HepG2 (cell line): ENCODE measurements at regions not wholly inside any gene's neighbourhood (a gene's known extent, or its start where the extent isn't known, plus 50 kb on each side); places are given as distances from the start of the nearest gene placed in this dataset.

Source experiments
- ATAC-seq: fragments of 200-7000 bp; cut with Tn5 transposase; 3 replicates; pipeline ENCODE4 v1.9.1; 2020; ENCODE audit warnings: mild to moderate bottlenecking, moderate library complexity
- BruUV-seq: library from RNA; stranded (reverse); fragments of 400-500 nt; replicated peaks from 2 replicates; lab custom pipeline; 2021; lab: Mats Ljungman, UMichigan
- CTCF ChIA-PET: fragments of 300-600 bp; formaldehyde crosslinking; extraction: SDS; loops from one replicate; lab custom pipeline; 2021; ENCODE audit warnings: low total read pairs, inconsistent platforms, low intra/inter-chr PET ratio; lab: Yijun Ruan, JAX
- POLR2A ChIA-PET: fragments of 350-600 bp; sonication (Branson Sonifier 250); formaldehyde crosslinking; loops from one replicate; lab custom pipeline; 2020; ENCODE audit warnings: antibody characterized with exemption, inconsistent platforms; lab: Yijun Ruan, JAX
- DNase-seq: peaks from one replicate; pipeline ENCODE4 v3.0.0-alpha.2; 2015; ENCODE audit warnings: low spot score
- FAIRE-seq: peaks from 3 replicates; lab custom pipeline; 2011; peaks lifted over from hg19 to GRCh38; lab: Jason Lieb, UNC
- H2AFZ ChIP-seq: one replicate; pipeline ENCODE4 v1.6.1; 2011; ENCODE audit warnings: low read length, inconsistent platforms
- H3K27ac ChIP-seq: fragments of 300-600 bp; 3 replicates; pipeline ENCODE4 v1.8.0; 2011; ENCODE audit warnings: mixed run types, mild to moderate bottlenecking, mixed read lengths, low read length, inconsistent platforms; ENCODE audit not compliant: insufficient read depth; ENCODE audit errors: extremely low read length
- H3K27me3 ChIP-seq, 2 experiments: fragments of 200-600 bp in 1 of 2; 2 replicates in 1 of 2; 3 replicates in 1 of 2; pipeline versions ENCODE4 v1.6.0 to v1.8.0; 2011; ENCODE audit warnings: low read length in 2 of 2, mild to moderate bottlenecking in 2 of 2, moderate library complexity in 2 of 2, inconsistent platforms in 1 of 2; ENCODE audit not compliant: insufficient read depth in 2 of 2, control insufficient read depth in 1 of 2
- H3K36me3 ChIP-seq, 2 experiments: fragments of 200-600 bp in 1 of 2; replicated peaks in 1 of 2; 2 replicates in 1 of 2; 3 replicates in 1 of 2; pipeline versions ENCODE4 v1.5.1 to v1.8.0; 2011; ENCODE audit warnings: low read length in 2 of 2, inconsistent platforms in 1 of 2; ENCODE audit not compliant: insufficient read depth in 2 of 2, control insufficient read depth in 1 of 2
- H3K4me1 ChIP-seq: 2 replicates; pipeline ENCODE4 v1.5.1; 2012; ENCODE audit warnings: low read length, inconsistent platforms; ENCODE audit not compliant: insufficient read depth
- H3K4me2 ChIP-seq: 2 replicates; pipeline ENCODE4 v1.6.0; 2011; ENCODE audit warnings: low read depth, low read length, inconsistent platforms
- H3K4me3 ChIP-seq, 3 experiments: fragments of 200-600 bp in 1 of 3; sonication (generic), shearing (Covaris generic) in 1 of 3; replicated peaks in 1 of 3; 2 replicates each; pipeline ENCODE4 v1.5.1; 2011 to 2016; ENCODE audit warnings: low read length in 3 of 3, inconsistent platforms in 2 of 3, low read depth in 2 of 3, mild to moderate bottlenecking in 2 of 3, control low read depth in 1 of 3, mixed read lengths in 1 of 3; ENCODE audit not compliant: insufficient read depth in 1 of 3
- H3K79me2 ChIP-seq: one replicate; pipeline ENCODE4 v1.6.1; 2011; ENCODE audit warnings: low read length, inconsistent platforms; ENCODE audit not compliant: insufficient read depth
- H3K9ac ChIP-seq: 2 replicates; pipeline ENCODE4 v1.6.0; 2011; ENCODE audit warnings: mild to moderate bottlenecking, low read depth, low read length, inconsistent platforms; ENCODE audit not compliant: insufficient read depth
- H3K9me3 ChIP-seq: 2 replicates; pipeline ENCODE4 v1.5.1; 2012; ENCODE audit warnings: mild to moderate bottlenecking, low read length
- H4K20me1 ChIP-seq: 2 replicates; pipeline ENCODE4 v1.6.0; 2011; ENCODE audit warnings: inconsistent platforms, mild to moderate bottlenecking, low read length, moderate library complexity; ENCODE audit not compliant: insufficient read depth
- BHLHE40 ChIP-seq: IDR thresholded peaks from 2 replicates; pipeline ENCODE4 v1.6.1; 2011; ENCODE audit warnings: low read length, improper control_type of control experiment
- CREB1 ChIP-seq, 2 experiments: fragments of 450-650 bp in 1 of 2; IDR thresholded peaks; 2 replicates each; pipeline ENCODE4 v1.6.1; 2016 to 2017; ENCODE audit warnings: control low read depth in 1 of 2, mild to moderate bottlenecking in 1 of 2, missing compliant biosample characterization in 1 of 2, missing genetic modification characterization in 1 of 2
- MXI1 ChIP-seq: IDR thresholded peaks from 3 replicates; pipeline ENCODE4 v1.6.1; 2012; ENCODE audit warnings: low read depth, low read length, inconsistent platforms, borderline replicate concordance
- SETDB1 ChIP-seq: sonication (generic); formaldehyde crosslinking; IDR thresholded peaks from 2 replicates; pipeline ENCODE4 v1.5.1; 2020; ENCODE audit warnings: missing genetic modification reagents, mild to moderate bottlenecking, borderline replicate concordance
- TEAD3 ChIP-seq: optimal IDR thresholded peaks from 2 replicates; pipeline ENCODE3; 2016; ENCODE audit warnings: borderline replicate concordance
- WGBS: methylation state at CpG from one replicate; pipeline ENCODE4 v1.1.6; 2017; ENCODE audit warnings: low lambda C conversion rate; 5-methylcytosine and 5-hydroxymethylcytosine counted together
- in situ Hi-C: cut with HindIII; loops from 2 replicates; pipeline ENCODE4 v1.10.0; 2017; ENCODE audit warnings: low pct_unique_long_range_greater_than_20kb; ENCODE audit not compliant: extremely low pct_ligation_motif_present
- intact Hi-C: fragments of 100-400 bp; cut with micrococcal nuclease; formaldehyde crosslinking; loops from one replicate; pipeline ENCODE4 v1.10.0; 2022; ENCODE audit not compliant: unreplicated experiment
- TF ChIP-seq, protein P1 (sequence below): sonication (generic); formaldehyde crosslinking; IDR thresholded peaks from 2 replicates; pipeline ENCODE4 v1.5.1; 2020; ENCODE audit warnings: missing genetic modification reagents, mild to moderate bottlenecking, borderline replicate concordance

DNA sequence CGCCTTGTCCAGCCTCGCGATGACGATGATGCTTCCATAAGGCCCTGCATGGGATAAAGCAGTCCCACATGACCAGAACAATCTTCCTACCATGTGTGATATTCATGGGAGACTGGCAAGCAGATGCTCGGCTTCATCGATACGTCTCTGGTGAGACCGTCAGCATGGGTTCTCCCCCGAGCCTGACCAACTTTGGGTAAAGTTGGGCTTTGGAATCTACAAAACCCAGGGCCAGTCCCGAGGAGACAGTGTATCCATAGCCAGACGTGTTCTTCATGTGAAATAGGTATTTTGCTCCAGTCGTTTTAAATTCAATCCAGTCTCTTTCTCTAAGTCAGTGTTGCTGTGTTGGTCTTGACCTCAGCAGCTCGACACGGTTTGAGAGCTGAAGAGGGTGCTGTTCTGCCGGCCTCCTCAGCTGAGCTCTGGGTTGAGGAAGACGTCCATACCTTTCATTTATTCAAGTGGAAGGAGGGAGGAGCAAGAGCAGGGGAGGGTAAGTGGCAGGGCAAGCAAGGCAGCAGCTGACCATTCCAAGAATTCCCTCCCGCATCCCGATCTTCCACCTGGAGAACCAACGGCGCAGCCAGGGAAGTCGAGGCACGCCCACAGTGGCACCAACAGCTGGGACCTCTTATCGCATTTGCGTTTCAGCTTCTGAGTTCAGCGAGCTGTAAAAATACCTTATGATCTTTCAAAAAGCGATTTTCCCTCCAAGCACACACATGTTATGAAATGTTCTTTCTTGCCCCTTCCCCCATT, 64.0 kb upstream of the THBS2 start:
- POLR2A ChIA-PET = no interaction called here
- BruUV-seq = no TSS peak
- Histone ChIP-seq H3K79me2 (no peaks in the 10 kb centered on the region), H3K4me3 (no peak overlapping the region), H3K9me3 (no peaks in the 10 kb centered on the region), H3K4me1 (peaks cover 4% of the 10 kb centered on the region; the same call in 1 of the 2 replicates), H2AFZ (no peak overlapping the region), H4K20me1 (no peaks in the 10 kb centered on the region), H3K27me3 (peaks cover 1 to 54% of the 10 kb centered on the region in 2 experiments; a peak in 4 of 5 replicates), H3K9ac (no peak overlapping the region), H3K36me3 (no peaks in the 10 kb centered on the region), H3K4me2 (no peak overlapping the region), H3K27ac (no peak overlapping the region)
- CTCF ChIA-PET = no interaction called here
- no peak for ATAC-seq
- intact Hi-C loops = no loop called here
- no peak for FAIRE-seq
- WGBS = 39% methylated on average over 26 of the region's 26 CpGs
- in situ Hi-C loops = no loop called here
- TF ChIP-seq MXI1 (0 out of 3 replicates have a peak, but pooled peaks have one; percentile 17), BHLHE40 (no peak), SETDB1 (CRISPR knock-in tag) (no peak), CREB1 (IDR thresholded peaks at IDR 0.05) (peak; percentile 41; the same call in 1 of the 2 replicates), CREB1 (CRISPR knock-in tag; IDR thresholded peaks at IDR 0.05) (no peak), TEAD3 (CRISPR knock-in tag) (no peak)
- TF ChIP-seq, protein P1, sequence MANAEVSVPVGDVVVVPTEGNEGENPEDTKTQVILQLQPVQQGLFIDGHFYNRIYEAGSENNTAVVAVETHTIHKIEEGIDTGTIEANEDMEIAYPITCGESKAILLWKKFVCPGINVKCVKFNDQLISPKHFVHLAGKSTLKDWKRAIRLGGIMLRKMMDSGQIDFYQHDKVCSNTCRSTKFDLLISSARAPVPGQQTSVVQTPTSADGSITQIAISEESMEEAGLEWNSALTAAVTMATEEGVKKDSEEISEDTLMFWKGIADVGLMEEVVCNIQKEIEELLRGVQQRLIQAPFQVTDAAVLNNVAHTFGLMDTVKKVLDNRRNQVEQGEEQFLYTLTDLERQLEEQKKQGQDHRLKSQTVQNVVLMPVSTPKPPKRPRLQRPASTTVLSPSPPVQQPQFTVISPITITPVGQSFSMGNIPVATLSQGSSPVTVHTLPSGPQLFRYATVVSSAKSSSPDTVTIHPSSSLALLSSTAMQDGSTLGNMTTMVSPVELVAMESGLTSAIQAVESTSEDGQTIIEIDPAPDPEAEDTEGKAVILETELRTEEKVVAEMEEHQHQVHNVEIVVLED = no peak
- no peak for DNase-seq
